Ovary (tissue), 3 donors: ENCODE measurements at regions not wholly inside any gene's neighbourhood (a gene's known extent, or its start where the extent isn't known, plus 50 kb on each side); places are given as distances from the start of the nearest gene placed in this dataset.

Experiments
- EP300 ChIP-seq: sonication (generic); formaldehyde crosslinking; IDR thresholded peaks from one replicate; pipeline ENCODE4 v1.6.1; 2017; ENCODE audit warnings: antibody characterized with exemption
- TF ChIP-seq, protein P1 (sequence below), 3 donors: fragments of 450-650 bp in 2 of 3; fragments of 200-600 bp in 1 of 3; IDR thresholded peaks; one replicate each; pipeline versions ENCODE4 v1.5.1 to v1.8.0; 2016 to 2022; ENCODE audit warnings: antibody characterized with exemption in 3 of 3, mild to moderate bottlenecking in 1 of 3
- donor health status: DM: no; HTN: no; CAD: no.

- TF ChIP-seq, protein P1, sequence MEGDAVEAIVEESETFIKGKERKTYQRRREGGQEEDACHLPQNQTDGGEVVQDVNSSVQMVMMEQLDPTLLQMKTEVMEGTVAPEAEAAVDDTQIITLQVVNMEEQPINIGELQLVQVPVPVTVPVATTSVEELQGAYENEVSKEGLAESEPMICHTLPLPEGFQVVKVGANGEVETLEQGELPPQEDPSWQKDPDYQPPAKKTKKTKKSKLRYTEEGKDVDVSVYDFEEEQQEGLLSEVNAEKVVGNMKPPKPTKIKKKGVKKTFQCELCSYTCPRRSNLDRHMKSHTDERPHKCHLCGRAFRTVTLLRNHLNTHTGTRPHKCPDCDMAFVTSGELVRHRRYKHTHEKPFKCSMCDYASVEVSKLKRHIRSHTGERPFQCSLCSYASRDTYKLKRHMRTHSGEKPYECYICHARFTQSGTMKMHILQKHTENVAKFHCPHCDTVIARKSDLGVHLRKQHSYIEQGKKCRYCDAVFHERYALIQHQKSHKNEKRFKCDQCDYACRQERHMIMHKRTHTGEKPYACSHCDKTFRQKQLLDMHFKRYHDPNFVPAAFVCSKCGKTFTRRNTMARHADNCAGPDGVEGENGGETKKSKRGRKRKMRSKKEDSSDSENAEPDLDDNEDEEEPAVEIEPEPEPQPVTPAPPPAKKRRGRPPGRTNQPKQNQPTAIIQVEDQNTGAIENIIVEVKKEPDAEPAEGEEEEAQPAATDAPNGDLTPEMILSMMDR (IDR thresholded peaks at IDR 0.05): no peak
- TF ChIP-seq EP300: no peak
Measured at GRCh38 chr12:115001571-115002180, 317.7 kb upstream of the TBX3 start.
